ENCODE measurements at regions not wholly inside any gene's neighbourhood (a gene's known extent, or its start where the extent isn't known, plus 50 kb on each side); places are given as distances from the start of the nearest gene placed in this dataset.

- Histone ChIP-seq H3K27me3 (replicated peaks in 1 of 7) (no peaks in the 10 kb centered on the region), H3K4me3 (no peak overlapping the region), H3K27ac (no peak overlapping the region), H3K9me3 (peaks cover 0 to 6% (median 0%) of the 10 kb centered on the region in 8 donors), H3K36me3 (no peaks in the 10 kb centered on the region), H3K4me1 (no peaks in the 10 kb centered on the region)
- DNase-seq, result no peak
- TF ChIP-seq POLR2A (IDR thresholded peaks at IDR 0.05), result no peak
- TF ChIP-seq POLR2AphosphoS5 (IDR thresholded peaks at IDR 0.05), result no peak
- no peak for TF ChIP-seq CTCF (IDR thresholded peaks at IDR 0.05 in 8 of 11, conservative IDR thresholded peaks at IDR 0.05 in 3 of 11)
- 80 to 94% (median 90%) methylated on average over 5 of the region's 5 CpGs for WGBS, 5 donors
- intact Hi-C loops (cut with DNase I; ENCODE audit: low total_unique reads), result no loop called here
Measured at GRCh38 chr10:4459531-4459930, 366.5 kb upstream of the AKR1E2 start.

DNA sequence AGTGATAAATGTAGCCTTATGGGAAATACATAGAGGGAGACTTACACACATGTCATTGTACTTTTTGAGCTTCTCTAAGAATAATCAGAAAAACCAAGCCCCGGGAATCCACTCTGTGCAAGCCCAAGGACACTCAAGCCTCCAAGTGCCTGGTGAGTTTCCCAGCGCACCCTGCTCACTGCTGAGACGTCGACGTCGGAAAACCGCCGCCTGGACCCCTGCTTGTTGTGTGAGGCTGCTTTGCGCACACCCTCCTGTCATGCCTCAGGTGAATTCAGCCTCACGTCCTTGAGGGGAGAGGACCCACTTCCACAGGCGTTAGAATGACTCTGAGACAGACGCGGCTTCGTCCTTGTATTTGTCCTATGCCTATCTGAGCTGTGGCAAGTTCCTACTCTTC lies 368.4 kb upstream of the AKR1E2 start:
- Histone ChIP-seq H3K4me1 (no peaks in the 10 kb centered on the region), H3K27me3 (replicated peaks in 1 of 7) (no peaks in the 10 kb centered on the region), H3K27ac (no peak overlapping the region), H3K36me3 (no peaks in the 10 kb centered on the region), H3K9me3 (no peaks in the 10 kb centered on the region), H3K4me3 (no peak overlapping the region)
- intact Hi-C loops (cut with DNase I; ENCODE audit: low total_unique reads), result no loop called here
- no peak for DNase-seq
- no peak for TF ChIP-seq POLR2AphosphoS5 (IDR thresholded peaks at IDR 0.05)
- WGBS, 5 donors, result 91 to 97% (median 94%) methylated on average over 14 of the region's 14 CpGs

GRCh38 chr10:4456776-4457175 lies 369.2 kb upstream of the AKR1E2 start:
- no peak for DNase-seq
- 74 to 86% (median 85%) methylated on average over 1 of the region's 1 CpG for WGBS, 5 donors
- Histone ChIP-seq H3K36me3 (no peaks in the 10 kb centered on the region), H3K4me1 (no peaks in the 10 kb centered on the region), H3K4me3 (no peak overlapping the region), H3K9me3 (no peaks in the 10 kb centered on the region), H3K27me3 (replicated peaks in 1 of 7) (no peaks in the 10 kb centered on the region), H3K27ac (no peak overlapping the region)
- intact Hi-C loops (cut with DNase I; ENCODE audit: low total_unique reads), result no loop called here
- TF ChIP-seq POLR2A (IDR thresholded peaks at IDR 0.05) (no peak), POLR2AphosphoS5 (IDR thresholded peaks at IDR 0.05) (no peak)

DNA sequence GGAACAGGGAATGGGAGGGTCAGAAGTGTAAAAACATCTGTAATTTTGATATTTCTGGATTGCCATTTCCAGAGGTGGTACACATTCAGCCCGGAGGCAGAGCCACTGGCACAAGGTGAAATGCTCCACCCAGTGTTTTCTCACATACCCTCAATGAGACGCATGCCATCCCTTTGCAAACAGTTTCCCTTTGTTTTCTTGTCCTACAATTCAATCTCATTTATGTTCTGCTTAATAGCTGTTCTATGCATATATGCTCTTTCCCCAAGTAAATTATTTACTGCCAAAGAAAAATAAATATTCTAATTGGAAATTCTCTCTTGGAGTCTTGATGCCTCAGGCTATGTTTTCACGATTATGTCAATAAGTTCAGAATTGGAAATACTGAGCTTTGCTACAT lies 369.7 kb upstream of the AKR1E2 start:
- intact Hi-C loops (cut with DNase I; ENCODE audit: low total_unique reads), result no loop called here
- peaks cover 0 to 2% (median 0%) of the 10 kb centered on the region in 6 donors for H3K4me1 ChIP-seq
- no peaks in the 10 kb centered on the region for H3K36me3 ChIP-seq
- H3K9me3 ChIP-seq, result no peaks in the 10 kb centered on the region
- TF ChIP-seq POLR2A (IDR thresholded peaks at IDR 0.05) (no peak), CTCF (IDR thresholded peaks at IDR 0.05 in 8 of 11, conservative IDR thresholded peaks at IDR 0.05 in 3 of 11) (no peak), POLR2AphosphoS5 (IDR thresholded peaks at IDR 0.05) (no peak)
- no peaks in the 10 kb centered on the region for H3K27me3 ChIP-seq (replicated peaks in 1 of 7)
- DNase-seq, result no peak
- 85 to 95% (median 92%) methylated on average over 3 of the region's 3 CpGs for WGBS, 5 donors
- H3K4me3 ChIP-seq, result no peak overlapping the region
- H3K27ac ChIP-seq, result no peak overlapping the region

GRCh38 chr10:4453950-4454349 lies 372.1 kb upstream of the AKR1E2 start:
- TF ChIP-seq CTCF (IDR thresholded peaks at IDR 0.05 in 8 of 11, conservative IDR thresholded peaks at IDR 0.05 in 3 of 11) (no peak), POLR2A (IDR thresholded peaks at IDR 0.05) (no peak), POLR2AphosphoS5 (IDR thresholded peaks at IDR 0.05) (no peak)
- DNase-seq, result no peak
- Histone ChIP-seq H3K27ac (no peak overlapping the region), H3K4me1 (peaks cover 0 to 10% (median 0%) of the 10 kb centered on the region in 6 donors), H3K36me3 (no peaks in the 10 kb centered on the region), H3K27me3 (replicated peaks in 1 of 7) (no peaks in the 10 kb centered on the region), H3K4me3 (no peak overlapping the region), H3K9me3 (no peaks in the 10 kb centered on the region)
- intact Hi-C loops (cut with DNase I; ENCODE audit: low total_unique reads), result no loop called here
- WGBS, 5 donors, result 59 to 83% (median 71%) methylated on average over 5 of the region's 5 CpGs
